ENCODE measurements at regions not wholly inside any gene's neighbourhood (a gene's known extent, or its start where the extent isn't known, plus 50 kb on each side); places are given as distances from the start of the nearest gene placed in this dataset.
"Not testable (repeated sequence)": the region's sequence is repeated elsewhere in the genome, so short reads cannot be mapped to it uniquely, and the experiment has no call there.

- DNase-seq: no peak
Observed at GRCh38 chr12:68387338-68387737, 55.2 kb upstream of the MDM1 start.

- no peak for DNase-seq
Observed at GRCh38 chr12:68389305-68389704, 57.1 kb upstream of the MDM1 start.

- DNase-seq: no peak
Observed at GRCh38 chr12:68391937-68392336, 59.8 kb upstream of the MDM1 start.

- no peak for DNase-seq
Observed at GRCh38 chr12:68392376-68392775, 60.2 kb upstream of the MDM1 start.

GRCh38 chr12:68393417-68393816, 61.3 kb upstream of the MDM1 start:
- no peak for DNase-seq

GRCh38 chr12:68397566-68398158, 65.5 kb upstream of the MDM1 start:
- no peak for DNase-seq

GRCh38 chr12:68398689-68399088, 66.5 kb upstream of the MDM1 start:
- DNase-seq: not testable (repeated sequence)

- DNase-seq: peak; percentile 75
Observed at GRCh38 chr12:68400226-68400829, 68.2 kb upstream of the MDM1 start.

- no peak for DNase-seq
Observed at GRCh38 chr12:68402422-68402821, 70.3 kb upstream of the MDM1 start.

GRCh38 chr12:68403296-68403695, 71.1 kb upstream of the MDM1 start:
- DNase-seq: no peak

- no peak for DNase-seq
Observed at GRCh38 chr12:68403711-68404110, 71.5 kb upstream of the MDM1 start.

- DNase-seq: no peak
Observed at GRCh38 chr12:68405343-68405781, 73.2 kb upstream of the MDM1 start.

- no peak for DNase-seq
Observed at GRCh38 chr12:68406134-68406576, 74.0 kb upstream of the MDM1 start.

GRCh38 chr12:68406911-68407310, 74.7 kb upstream of the MDM1 start:
- no peak for DNase-seq

- no peak for DNase-seq
Observed at GRCh38 chr12:68410018-68410660, 78.0 kb upstream of the MDM1 start.

GRCh38 chr12:68411371-68411770, 79.2 kb upstream of the MDM1 start:
- DNase-seq: no peak

- DNase-seq: no peak
Observed at GRCh38 chr12:68414988-68415387, 82.8 kb upstream of the MDM1 start.

GRCh38 chr12:68416350-68416749, 84.2 kb upstream of the MDM1 start:
- DNase-seq: no peak

GRCh38 chr12:68416826-68417225, 84.7 kb upstream of the MDM1 start:
- DNase-seq: no peak

GRCh38 chr12:68418137-68418460, 85.9 kb upstream of the MDM1 start:
- no peak for DNase-seq

- no peak for DNase-seq
Observed at GRCh38 chr12:68420225-68421010, 88.3 kb upstream of the MDM1 start.

- DNase-seq: no peak
Observed at GRCh38 chr12:68422159-68422558, 90.0 kb upstream of the MDM1 start.

- DNase-seq: no peak
Observed at GRCh38 chr12:68422956-68423574, 90.9 kb upstream of the MDM1 start.
